HT-29 (cell line): ENCODE measurements at regions not wholly inside any gene's neighbourhood (a gene's known extent, or its start where the extent isn't known, plus 50 kb on each side); places are given as distances from the start of the nearest gene placed in this dataset.

Source experiments
- DNase-seq: peaks from one replicate; pipeline ENCODE4 v3.0.0-alpha.2; 2015; ENCODE audit warnings: low spot score

- no peak for DNase-seq
Observed at GRCh38 chr9:14520341-14520740, 172.9 kb downstream of the ZDHHC21 start.

DNA sequence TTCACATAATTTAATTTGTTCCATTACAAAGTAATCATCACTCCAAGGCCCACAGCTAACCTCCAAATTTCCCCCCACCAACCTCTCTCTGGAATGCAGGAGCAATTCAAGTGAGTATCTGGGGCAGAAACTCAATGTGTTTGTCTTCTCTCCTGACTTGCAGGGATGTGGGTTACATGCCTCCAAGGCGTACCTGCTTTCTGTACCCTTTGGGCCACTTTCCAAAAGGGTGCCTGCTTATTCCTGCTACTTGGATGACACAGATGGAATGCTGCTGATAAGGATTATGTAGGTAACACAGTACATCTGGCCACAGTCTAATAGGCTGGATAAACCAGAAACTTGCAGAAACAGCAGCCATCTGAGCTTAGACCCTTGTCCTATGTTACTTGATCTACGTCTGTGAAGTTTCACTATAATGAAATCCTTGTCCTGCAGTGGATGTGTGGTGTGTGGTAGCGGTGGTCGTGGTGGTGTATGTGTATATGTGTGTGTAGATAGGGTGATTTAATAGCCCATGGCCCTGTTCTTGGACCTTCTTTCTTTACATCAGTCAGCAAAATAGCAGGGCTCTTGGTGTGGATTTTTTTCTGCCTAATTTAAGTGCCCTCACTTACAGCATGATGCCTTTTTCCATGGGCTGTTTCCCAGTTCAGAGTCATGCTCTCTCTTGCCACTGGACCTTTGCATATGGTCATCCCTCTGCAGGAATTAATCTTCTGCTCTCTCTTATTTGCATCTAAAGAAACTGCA, 175.9 kb downstream of the ZDHHC21 start:
- no peak for DNase-seq

GRCh38 chr9:14516656-14517055, 176.6 kb downstream of the ZDHHC21 start:
- no peak for DNase-seq

GRCh38 chr9:14515571-14516198, 177.5 kb downstream of the ZDHHC21 start:
- no peak for DNase-seq

- no peak for DNase-seq
Observed at GRCh38 chr9:14515049-14515448, 178.2 kb downstream of the ZDHHC21 start.

GRCh38 chr9:14512942-14513341, 180.3 kb downstream of the ZDHHC21 start:
- DNase-seq: no peak

- DNase-seq: no peak
Observed at GRCh38 chr9:14511452-14511851, 181.8 kb downstream of the ZDHHC21 start.

- no peak for DNase-seq
Observed at GRCh38 chr9:14508884-14509283, 184.3 kb downstream of the ZDHHC21 start.

DNA sequence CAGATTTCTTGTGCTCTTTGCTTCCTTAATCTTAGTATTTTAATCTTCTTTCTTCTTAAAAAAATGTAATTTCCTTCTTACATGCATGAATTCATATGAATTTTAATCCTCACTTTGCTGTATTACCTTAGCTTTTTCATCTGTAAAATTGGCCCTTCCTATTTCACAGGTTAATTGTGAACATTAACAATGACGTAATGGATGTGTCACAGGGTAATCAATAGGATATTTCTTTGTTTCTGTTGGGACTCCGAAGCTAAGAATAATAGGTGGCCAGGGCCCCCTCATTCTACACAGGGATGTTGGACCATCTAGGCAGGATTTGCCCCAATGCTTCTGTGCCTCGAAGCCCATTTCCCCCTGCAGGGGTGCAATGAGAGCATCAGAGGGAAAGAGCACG, 187.4 kb upstream of the NFIB start:
- no peak for DNase-seq

DNA sequence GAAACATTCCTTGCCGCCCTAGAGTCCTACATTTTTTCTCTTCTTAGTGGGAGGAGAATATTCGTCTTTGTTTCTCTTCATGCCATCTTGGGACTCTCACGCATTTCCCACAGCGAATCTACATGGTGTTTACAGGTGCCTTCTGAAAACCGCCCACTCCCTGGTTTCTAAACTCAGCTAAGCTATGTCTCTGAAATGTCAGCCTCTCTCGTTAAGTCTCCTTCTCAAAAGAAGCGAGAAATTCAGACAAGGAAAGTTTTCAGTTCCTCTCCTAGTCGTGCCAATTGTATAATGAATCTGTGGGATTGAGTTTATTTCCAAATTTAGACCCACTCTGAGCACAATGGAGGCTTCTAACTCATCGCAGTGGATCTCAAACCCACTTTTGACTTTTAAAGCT, 186.8 kb upstream of the NFIB start:
- no peak for DNase-seq

- no peak for DNase-seq
Observed at GRCh38 chr9:14499976-14500375, 186.0 kb upstream of the NFIB start.

GRCh38 chr9:14498824-14499223, 184.9 kb upstream of the NFIB start:
- no peak for DNase-seq

DNA sequence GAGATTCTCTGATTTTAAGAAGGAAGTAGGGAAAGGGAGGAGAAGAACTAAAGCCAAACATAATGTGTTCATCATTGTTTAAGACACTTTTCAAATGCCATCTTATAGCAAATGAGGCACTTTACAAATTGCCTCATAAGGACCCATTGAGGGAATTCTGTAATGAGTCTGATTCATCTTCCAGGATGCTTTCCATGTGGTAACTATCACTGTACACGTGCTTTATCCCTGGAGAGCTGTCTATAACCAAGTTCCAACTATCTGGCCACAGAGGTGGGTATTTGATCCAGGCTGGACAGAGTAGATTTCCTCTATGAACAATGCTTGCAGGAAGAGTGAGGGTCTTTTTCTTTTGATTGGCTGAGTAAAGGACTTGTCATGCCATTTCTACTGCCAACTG, 183.5 kb upstream of the NFIB start:
- no peak for DNase-seq

DNA sequence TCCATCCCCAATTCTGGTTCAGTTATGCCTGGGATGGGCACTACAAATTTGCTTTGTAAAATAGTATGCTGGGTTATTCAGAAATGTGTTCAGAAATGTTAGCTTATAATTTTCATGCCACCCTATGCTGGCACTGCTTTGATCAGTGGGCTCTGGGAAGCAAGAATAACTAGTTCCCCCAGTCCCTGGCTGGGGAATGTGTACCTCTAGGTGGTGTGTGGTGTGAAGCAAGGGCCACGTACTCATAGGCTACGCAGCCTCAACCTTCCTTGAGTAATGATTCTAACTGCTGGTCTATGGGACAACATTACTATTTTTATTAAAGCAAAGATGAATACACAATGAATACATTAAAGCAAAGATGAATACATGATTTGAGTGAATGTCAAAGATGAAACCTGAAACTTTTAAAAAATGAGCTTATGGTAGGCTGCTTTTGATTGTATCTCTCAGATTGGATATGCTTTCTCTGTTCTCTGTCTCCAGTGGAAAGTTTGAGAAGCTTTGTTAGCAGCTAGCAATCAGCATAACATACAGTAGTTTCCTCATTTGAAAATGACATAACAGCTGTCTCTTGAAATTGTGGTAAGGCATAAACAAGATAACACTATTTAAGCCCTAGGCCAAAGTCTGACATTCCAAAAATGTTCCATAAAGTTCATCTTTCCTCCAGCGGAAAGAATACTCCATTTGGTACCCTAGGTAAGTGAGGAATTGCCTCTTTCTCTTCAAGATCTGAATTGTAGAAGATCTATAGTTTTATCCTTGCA, 174.7 kb upstream of the NFIB start:
- no peak for DNase-seq

DNA sequence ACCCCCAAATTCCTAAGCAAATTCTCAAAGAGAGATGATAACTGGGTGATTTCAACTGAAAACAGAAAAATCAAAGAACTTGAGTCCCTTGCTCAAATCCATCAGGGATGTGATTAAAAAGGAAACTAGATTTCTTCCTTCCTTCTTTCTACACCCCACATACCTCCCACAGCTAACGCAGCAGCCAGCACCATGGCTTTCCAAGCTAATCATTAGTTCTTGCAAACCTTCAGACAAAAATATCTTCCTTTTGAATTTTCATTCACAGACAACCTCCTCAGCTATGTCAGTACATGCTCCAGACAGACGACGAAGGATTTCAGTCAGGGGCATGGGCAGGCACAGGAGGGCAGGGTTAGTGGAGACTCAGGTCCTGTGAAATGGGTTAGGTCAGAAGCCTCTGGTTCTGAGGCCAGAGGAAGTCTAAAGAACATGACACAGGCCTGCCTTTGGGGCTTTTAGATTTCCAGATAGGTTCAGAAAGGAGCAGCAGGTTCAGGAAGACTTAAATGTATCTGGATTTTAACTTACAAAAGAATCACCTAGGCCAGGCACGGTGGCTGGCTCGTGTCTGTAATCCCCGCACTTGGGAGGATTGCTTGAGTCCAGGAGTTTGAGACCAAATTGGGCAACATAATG, 173.7 kb upstream of the NFIB start:
- DNase-seq: no peak

GRCh38 chr9:14485366-14485765, 171.4 kb upstream of the NFIB start:
- DNase-seq: no peak

- no peak for DNase-seq
Observed at GRCh38 chr9:14482856-14483255, 168.9 kb upstream of the NFIB start.

GRCh38 chr9:14480526-14480925, 166.6 kb upstream of the NFIB start:
- no peak for DNase-seq

DNA sequence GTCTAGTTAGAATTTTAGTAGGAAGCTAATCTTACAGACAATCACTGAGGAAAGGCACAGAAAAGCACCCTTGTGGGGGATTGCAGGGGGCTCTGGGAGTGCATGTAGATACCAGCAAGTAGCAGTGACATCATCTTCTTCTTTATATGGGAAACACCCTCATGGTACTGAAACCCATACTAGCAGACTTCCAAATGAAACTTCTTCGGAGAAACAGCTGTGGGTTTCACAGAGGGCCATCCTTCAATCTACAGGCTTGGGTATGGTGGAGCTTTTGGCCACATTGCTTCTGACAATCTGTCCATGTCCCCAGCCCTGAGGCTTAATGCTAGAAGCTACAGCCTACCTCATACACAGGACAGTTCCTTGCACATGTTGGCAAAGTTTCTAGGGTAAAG, 165.2 kb upstream of the NFIB start:
- no peak for DNase-seq

GRCh38 chr9:14478175-14479162, 164.5 kb upstream of the NFIB start:
- DNase-seq: no peak

DNA sequence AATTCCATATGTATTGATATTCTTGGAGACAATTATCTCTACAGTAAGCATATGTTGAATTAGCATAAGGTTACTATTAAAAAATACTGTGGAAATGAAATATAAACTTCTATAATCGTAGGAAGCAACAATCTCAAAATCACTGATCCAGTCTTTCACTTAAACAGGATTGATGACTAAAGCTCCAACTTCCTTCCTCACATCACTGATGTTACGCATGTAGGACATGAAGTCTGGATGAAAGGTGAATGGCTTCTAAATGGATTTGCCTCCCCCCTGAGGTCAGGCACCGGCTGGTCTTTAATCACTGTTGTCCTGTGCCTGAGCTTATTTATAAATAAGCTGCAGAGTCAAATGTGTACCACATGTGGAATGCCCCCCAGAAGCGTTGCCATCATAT, 157.1 kb upstream of the NFIB start:
- no peak for DNase-seq
